GM12865 (cell line): ENCODE measurements at regions not wholly inside any gene's neighbourhood (a gene's known extent, or its start where the extent isn't known, plus 50 kb on each side); places are given as distances from the start of the nearest gene placed in this dataset.

Experiments
- DNase-seq: peaks from one replicate; pipeline ENCODE4 v3.0.0; 2010; ENCODE audit warnings: low read depth
- H3K4me3 ChIP-seq: 2 replicates; pipeline ENCODE4 v1.5.1; 2011; ENCODE audit warnings: mild to moderate bottlenecking, low read depth, low read length, control low read depth
- TF ChIP-seq, protein P1 (sequence below): IDR thresholded peaks from 2 replicates; pipeline ENCODE4 v1.5.1; 2011; ENCODE audit warnings: low read length, control low read depth, low read depth, inconsistent platforms; ENCODE audit not compliant: insufficient read depth; ENCODE audit errors: missing control alignments

DNA sequence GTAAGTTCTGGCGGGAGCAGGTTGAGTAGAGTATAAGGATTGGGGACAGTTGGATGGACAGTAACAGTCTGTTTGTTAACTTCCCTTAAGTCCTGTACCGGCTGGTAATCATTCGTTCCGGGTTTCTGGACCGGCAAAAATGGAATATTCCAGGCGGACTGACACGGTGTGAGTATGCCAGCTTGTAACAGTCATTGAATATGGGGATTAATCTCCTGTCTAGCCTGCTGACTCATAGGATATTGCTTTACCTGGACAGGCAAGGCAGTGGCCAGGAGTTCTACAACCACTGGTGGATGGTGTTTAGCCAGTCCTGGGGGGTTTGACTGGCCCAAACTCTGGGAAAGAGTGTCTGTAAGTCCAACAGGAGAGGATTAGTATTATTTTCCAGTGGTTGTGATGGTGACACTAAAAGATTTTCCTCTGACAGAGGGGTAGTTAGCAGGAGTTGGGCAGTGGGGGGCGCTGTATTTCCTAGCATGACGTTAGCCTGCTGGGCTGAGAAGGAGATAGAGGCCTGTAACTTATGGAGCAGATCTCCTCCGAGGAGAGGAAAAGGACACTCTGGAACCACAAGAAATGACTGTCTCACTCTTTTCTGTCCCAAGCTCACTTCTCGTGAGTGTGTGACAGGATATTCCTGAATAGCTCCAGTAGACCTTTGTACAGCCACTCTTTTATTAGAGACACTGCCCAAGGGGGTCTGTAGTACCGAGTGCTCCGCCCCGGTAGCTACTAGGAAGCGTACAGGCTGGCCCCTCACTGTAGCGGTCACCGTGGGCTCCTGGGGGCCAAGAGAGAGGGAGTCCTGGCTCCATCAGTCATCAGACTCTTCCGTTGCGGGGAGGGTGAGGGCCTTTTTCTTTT, 152.2 kb downstream of the TRIM27 start:
- DNase-seq, result no peak
- TF ChIP-seq, protein P1, sequence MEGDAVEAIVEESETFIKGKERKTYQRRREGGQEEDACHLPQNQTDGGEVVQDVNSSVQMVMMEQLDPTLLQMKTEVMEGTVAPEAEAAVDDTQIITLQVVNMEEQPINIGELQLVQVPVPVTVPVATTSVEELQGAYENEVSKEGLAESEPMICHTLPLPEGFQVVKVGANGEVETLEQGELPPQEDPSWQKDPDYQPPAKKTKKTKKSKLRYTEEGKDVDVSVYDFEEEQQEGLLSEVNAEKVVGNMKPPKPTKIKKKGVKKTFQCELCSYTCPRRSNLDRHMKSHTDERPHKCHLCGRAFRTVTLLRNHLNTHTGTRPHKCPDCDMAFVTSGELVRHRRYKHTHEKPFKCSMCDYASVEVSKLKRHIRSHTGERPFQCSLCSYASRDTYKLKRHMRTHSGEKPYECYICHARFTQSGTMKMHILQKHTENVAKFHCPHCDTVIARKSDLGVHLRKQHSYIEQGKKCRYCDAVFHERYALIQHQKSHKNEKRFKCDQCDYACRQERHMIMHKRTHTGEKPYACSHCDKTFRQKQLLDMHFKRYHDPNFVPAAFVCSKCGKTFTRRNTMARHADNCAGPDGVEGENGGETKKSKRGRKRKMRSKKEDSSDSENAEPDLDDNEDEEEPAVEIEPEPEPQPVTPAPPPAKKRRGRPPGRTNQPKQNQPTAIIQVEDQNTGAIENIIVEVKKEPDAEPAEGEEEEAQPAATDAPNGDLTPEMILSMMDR, result peak; percentile 2
- no peak overlapping the region for H3K4me3 ChIP-seq

DNA sequence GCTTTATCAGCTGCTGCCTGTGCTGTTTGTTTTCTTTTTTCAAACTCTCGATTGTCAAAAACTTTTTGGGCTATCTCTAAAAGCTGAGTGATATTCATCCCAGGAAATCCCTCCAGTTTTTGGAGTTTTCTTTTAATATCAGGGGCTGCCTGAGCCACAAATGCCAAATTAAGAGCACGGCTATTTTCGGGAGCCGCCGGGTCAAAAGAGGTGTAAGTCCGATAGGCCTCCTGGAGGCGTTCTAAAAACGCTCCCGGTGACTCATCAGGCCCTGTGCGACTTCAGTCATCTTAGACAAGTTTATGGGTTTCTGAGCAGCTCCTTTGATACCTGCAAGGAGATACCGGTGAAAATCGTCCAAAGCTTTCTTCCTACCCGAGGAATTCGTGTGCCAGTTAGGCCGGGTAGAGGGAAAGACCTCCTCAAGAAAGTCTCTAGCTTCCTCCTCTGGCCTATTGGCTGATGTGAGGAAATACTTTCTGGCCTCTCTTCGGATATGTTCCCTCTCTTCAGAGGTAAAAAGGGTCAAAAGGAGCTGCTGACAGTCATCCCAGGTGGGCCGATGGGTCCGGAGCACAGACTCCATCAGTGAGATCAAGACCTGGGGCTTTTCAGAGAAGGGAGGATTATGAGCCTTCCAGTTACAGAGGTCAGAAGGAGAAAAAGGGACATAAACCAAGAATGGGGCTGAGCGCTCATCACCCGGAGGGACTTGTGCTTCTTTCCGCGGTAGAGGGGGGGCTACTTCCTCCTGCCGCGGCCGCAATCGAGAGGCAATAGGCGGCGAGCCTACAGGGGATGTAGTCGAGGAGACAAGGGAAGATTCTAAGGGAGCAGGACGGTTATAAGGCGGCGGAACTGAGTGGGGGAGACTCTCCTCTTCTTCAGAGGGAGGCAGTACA, 151.1 kb downstream of the TRIM27 start:
- no peak overlapping the region for H3K4me3 ChIP-seq
- TF ChIP-seq, protein P1, result no peak
- no peak for DNase-seq

DNA sequence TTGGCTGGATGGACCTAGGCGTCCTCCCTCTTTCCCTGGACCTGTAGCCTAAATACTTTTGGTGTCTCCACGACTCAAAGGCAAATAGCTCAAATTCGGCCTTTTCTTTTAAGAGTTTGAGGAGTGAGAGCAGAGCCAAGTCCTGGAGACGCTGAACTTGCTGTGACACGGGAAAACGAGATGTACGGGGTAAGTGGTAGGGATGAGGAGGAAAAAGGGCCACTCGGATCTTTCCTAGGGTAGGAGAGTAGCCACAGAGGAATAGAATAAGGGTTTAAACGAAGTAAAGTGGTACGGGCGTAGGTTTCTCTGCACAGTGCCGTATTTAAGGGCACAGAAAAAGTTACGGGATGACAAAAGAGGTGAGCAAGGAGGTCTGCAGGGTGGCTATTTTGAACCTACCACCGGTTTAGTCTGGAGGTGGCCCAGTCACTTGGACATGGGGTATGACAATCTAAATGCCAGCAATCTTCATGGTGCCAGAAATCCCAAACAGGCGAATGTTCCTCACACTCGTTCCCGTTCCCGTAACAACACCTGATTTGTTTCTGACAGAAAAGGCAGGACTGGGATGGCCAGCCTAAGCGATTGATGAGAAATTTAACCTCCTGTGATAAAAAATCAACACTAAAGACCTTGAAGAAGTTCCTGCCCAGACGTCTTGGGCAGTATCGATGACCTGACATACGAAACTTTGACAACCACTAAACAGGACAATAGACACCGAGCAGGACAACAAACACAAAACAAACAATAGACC, 149.3 kb downstream of the TRIM27 start:
- no peak for DNase-seq
- no peak overlapping the region for H3K4me3 ChIP-seq
- TF ChIP-seq, protein P1, result no peak

DNA sequence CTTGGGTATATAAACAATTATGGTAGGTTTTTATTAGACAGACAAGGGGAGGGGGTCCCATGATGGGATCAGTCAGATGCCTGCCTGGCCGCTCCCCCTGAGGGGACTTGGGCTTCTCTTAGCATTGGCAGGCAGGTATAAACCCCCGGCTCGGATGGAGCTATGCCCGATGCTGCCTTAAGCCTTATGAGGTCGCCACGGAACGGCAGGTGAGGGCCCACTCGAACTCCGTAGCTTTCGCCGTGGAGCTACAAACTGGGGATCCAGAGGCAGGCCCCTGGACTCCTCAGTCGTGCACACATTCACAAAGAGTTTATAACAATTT, 148.8 kb downstream of the TRIM27 start:
- no peak for DNase-seq
- H3K4me3 ChIP-seq, result no peak overlapping the region
- TF ChIP-seq, protein P1, result no peak

DNA sequence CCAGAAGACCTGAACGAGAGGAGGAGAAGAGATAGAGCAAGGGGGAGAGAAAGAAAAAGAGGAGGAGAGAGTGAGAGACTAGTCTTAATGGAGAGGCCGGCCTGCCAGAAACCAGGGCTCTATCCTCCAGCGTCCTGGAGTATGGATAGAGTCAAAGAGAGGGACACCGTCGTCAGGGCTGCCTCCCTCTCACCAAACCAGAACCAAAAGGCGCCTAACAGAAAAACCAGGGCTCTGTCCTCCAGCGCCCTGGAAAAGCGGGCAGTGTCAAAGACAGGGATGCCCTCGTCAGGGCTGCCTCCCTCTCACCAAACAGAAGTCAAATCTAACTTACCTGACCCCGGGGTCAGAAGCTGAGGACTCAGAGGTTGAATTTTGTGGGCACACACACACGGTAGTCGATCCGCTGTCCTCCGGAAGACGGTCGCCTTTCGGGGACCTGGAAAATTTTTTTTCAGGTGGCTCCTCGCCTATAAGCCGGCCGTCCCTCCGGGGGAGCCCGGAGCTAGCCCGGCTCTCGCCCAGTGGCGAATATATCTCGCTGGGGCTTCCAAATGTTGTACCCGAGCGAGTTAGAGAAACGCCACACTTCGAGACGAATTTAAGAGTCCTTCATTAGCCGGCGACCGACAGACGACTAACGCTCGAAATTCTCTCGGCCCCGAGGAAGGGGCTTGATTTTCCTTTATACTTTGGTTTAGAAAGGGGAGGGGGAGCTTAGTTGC, 148.2 kb downstream of the TRIM27 start:
- TF ChIP-seq, protein P1, result no peak
- no peak overlapping the region for H3K4me3 ChIP-seq

More for the DNA sequence above, 148.2 kb downstream of the TRIM27 start:
- no peak for DNase-seq
